HepG2 (cell line): ENCODE measurements at regions not wholly inside any gene's neighbourhood (a gene's known extent, or its start where the extent isn't known, plus 50 kb on each side); places are given as distances from the start of the nearest gene placed in this dataset.
A peak's percentile ranks its signal among the peaks of the same experiment; 100 is the strongest.

Experiments used
- CC2D1A ChIP-seq: sonication (generic); formaldehyde crosslinking; IDR thresholded peaks from 2 replicates; pipeline ENCODE4 v1.8.1; 2023; ENCODE audit warnings: mild to moderate bottlenecking, missing genetic modification reagents
- GABPA ChIP-seq, 2 experiments: IDR thresholded peaks; 2 replicates each; pipeline ENCODE4 v1.6.1; 2011 to 2016; ENCODE audit warnings: low read depth in 2 of 2, low read length in 1 of 2, missing biosample characterization in 1 of 2, missing genetic modification characterization in 1 of 2
- MAFF ChIP-seq: IDR thresholded peaks from 2 replicates; pipeline ENCODE4 v1.6.1; 2011; ENCODE audit warnings: low read depth, low read length, improper control_type of control experiment
- MAFK ChIP-seq, 2 experiments: IDR thresholded peaks in 1 of 2; conservative IDR thresholded peaks in 1 of 2; 2 replicates each; pipeline ENCODE4 v1.6.1; 2011; ENCODE audit warnings: improper control_type of control experiment in 2 of 2, low read length in 2 of 2
- MXD4 ChIP-seq: IDR thresholded peaks from 2 replicates; pipeline ENCODE4 v1.6.1; 2016; ENCODE audit warnings: mild to moderate bottlenecking, missing biosample characterization, missing genetic modification reagents
- PHF21A ChIP-seq: sonication (generic); formaldehyde crosslinking; IDR thresholded peaks from 2 replicates; pipeline ENCODE4 v1.5.0; 2020; ENCODE audit warnings: mild to moderate bottlenecking, missing genetic modification reagents
- PRMT3 ChIP-seq: sonication (generic); formaldehyde crosslinking; IDR thresholded peaks from 2 replicates; pipeline ENCODE4 v1.8.1; 2022; ENCODE audit warnings: low read depth, mild to moderate bottlenecking, moderate library complexity, missing genetic modification reagents, borderline replicate concordance
- SOX5 ChIP-seq: IDR thresholded peaks from 2 replicates; pipeline ENCODE4 v1.6.1; 2016; ENCODE audit warnings: borderline replicate concordance
- SP140L ChIP-seq: sonication (generic); formaldehyde crosslinking; IDR thresholded peaks from 2 replicates; pipeline ENCODE4 v1.4.0; 2020; ENCODE audit warnings: missing genetic modification reagents, borderline replicate concordance
- XRCC5 ChIP-seq: fragments of 200-400 bp; formaldehyde crosslinking; optimal IDR thresholded peaks from 2 replicates; pipeline ENCODE3; 2017; ENCODE audit warnings: mild to moderate bottlenecking, low read length
- ZNF24 ChIP-seq: fragments of 450-650 bp; IDR thresholded peaks from 2 replicates; pipeline ENCODE4 v1.6.1; 2017; ENCODE audit warnings: antibody characterized with exemption, mild to moderate bottlenecking
- ZNF326 ChIP-seq: sonication (generic); formaldehyde crosslinking; IDR thresholded peaks from 2 replicates; pipeline ENCODE4 v1.4.0; 2020; ENCODE audit warnings: missing genetic modification reagents, borderline replicate concordance
- ZNF572 ChIP-seq: sonication (generic); formaldehyde crosslinking; IDR thresholded peaks from 2 replicates; pipeline ENCODE4 v1.5.1; 2020; ENCODE audit warnings: mild to moderate bottlenecking, missing genetic modification reagents
- ZNF850 ChIP-seq: sonication (generic); formaldehyde crosslinking; conservative IDR thresholded peaks from 2 replicates; pipeline ENCODE4 v1.9.0; 2021; ENCODE audit warnings: mild to moderate bottlenecking, missing genetic modification reagents
- TF ChIP-seq, protein P1 (sequence below): sonication (generic); formaldehyde crosslinking; IDR thresholded peaks from 2 replicates; pipeline ENCODE4 v1.4.0; 2020; ENCODE audit warnings: missing genetic modification reagents
- TF ChIP-seq, protein P2 (sequence below): sonication (generic); formaldehyde crosslinking; IDR thresholded peaks from 2 replicates; pipeline ENCODE4 v1.4.0; 2020; ENCODE audit warnings: missing genetic modification reagents
- TF ChIP-seq, protein P3 (sequence below): IDR thresholded peaks from 2 replicates; pipeline ENCODE4 v1.6.1; 2012; ENCODE audit warnings: inconsistent platforms
- TF ChIP-seq, protein P4 (sequence below): sonication (generic); formaldehyde crosslinking; IDR thresholded peaks from 2 replicates; pipeline ENCODE4; 2020; ENCODE audit warnings: missing genetic modification reagents, mild to moderate bottlenecking, borderline replicate concordance
- TF ChIP-seq, protein P5 (sequence below): sonication (generic); formaldehyde crosslinking; IDR thresholded peaks from 2 replicates; pipeline ENCODE4 v1.8.1; 2023; ENCODE audit warnings: mild to moderate bottlenecking, missing genetic modification reagents
- TF ChIP-seq, protein P6 (sequence below): sonication (generic); formaldehyde crosslinking; IDR thresholded peaks from 2 replicates; pipeline ENCODE4 v1.5.0; 2020; ENCODE audit warnings: missing genetic modification reagents
- TF ChIP-seq, protein P7 (sequence below): sonication (generic); formaldehyde crosslinking; IDR thresholded peaks from 2 replicates; pipeline ENCODE4 v1.4.0; 2020; ENCODE audit warnings: missing genetic modification reagents, borderline replicate concordance

DNA sequence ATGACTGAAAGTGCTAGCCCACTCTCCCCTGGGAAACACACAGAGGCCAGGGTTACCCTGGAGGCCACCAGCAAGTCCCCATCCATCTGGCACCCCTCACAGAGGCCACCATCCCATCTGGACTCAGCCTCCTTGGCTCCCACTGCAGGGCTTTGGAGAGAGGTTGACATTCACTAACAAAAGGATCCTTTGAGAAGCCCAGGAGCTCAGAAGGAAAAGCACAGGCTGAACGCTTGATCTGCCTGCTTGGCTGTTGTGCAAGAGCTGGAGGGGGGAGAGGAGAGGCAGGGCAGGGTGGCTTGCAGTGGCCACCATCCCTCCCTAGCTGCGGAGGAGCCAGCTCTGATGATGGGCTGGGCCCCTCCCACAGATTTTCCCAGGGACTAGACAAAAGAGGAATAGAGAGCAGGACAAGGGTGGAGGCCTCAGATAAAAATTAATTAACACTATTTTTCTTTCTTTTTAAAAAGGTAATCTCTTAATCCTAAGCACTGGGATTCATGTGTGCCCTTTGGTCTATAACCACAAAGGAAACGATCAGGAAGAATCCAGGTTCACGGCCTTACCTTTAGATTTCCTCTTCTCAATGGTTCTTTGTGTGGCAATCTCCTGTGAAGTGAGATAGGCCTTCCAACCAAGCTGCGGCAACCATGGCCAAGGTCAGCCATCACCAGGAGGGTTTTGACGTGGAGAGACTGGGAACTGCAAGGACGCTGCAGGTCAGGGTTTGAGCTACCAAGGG is 154.7 kb downstream of the BARX2 start (continued):
- TF ChIP-seq, protein P1, sequence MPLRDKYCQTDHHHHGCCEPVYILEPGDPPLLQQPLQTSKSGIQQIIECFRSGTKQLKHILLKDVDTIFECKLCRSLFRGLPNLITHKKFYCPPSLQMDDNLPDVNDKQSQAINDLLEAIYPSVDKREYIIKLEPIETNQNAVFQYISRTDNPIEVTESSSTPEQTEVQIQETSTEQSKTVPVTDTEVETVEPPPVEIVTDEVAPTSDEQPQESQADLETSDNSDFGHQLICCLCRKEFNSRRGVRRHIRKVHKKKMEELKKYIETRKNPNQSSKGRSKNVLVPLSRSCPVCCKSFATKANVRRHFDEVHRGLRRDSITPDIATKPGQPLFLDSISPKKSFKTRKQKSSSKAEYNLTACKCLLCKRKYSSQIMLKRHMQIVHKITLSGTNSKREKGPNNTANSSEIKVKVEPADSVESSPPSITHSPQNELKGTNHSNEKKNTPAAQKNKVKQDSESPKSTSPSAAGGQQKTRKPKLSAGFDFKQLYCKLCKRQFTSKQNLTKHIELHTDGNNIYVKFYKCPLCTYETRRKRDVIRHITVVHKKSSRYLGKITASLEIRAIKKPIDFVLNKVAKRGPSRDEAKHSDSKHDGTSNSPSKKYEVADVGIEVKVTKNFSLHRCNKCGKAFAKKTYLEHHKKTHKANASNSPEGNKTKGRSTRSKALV (CRISPR knock-in tag), result no peak
- TF ChIP-seq, protein P2, sequence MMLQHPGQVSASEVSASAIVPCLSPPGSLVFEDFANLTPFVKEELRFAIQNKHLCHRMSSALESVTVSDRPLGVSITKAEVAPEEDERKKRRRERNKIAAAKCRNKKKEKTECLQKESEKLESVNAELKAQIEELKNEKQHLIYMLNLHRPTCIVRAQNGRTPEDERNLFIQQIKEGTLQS (CRISPR knock-in tag), result no peak
- TF ChIP-seq ZNF326, result no peak
- no peak for TF ChIP-seq CC2D1A (CRISPR knock-in tag)
- TF ChIP-seq ZNF572 (CRISPR knock-in tag), result no peak
- TF ChIP-seq, protein P3, sequence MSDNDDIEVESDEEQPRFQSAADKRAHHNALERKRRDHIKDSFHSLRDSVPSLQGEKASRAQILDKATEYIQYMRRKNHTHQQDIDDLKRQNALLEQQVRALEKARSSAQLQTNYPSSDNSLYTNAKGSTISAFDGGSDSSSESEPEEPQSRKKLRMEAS, result no peak
- TF ChIP-seq, protein P4, sequence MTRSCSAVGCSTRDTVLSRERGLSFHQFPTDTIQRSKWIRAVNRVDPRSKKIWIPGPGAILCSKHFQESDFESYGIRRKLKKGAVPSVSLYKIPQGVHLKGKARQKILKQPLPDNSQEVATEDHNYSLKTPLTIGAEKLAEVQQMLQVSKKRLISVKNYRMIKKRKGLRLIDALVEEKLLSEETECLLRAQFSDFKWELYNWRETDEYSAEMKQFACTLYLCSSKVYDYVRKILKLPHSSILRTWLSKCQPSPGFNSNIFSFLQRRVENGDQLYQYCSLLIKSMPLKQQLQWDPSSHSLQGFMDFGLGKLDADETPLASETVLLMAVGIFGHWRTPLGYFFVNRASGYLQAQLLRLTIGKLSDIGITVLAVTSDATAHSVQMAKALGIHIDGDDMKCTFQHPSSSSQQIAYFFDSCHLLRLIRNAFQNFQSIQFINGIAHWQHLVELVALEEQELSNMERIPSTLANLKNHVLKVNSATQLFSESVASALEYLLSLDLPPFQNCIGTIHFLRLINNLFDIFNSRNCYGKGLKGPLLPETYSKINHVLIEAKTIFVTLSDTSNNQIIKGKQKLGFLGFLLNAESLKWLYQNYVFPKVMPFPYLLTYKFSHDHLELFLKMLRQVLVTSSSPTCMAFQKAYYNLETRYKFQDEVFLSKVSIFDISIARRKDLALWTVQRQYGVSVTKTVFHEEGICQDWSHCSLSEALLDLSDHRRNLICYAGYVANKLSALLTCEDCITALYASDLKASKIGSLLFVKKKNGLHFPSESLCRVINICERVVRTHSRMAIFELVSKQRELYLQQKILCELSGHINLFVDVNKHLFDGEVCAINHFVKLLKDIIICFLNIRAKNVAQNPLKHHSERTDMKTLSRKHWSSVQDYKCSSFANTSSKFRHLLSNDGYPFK (CRISPR knock-in tag), result no peak
- TF ChIP-seq ZNF24, result no peak
- TF ChIP-seq MAFK (conservative IDR thresholded peaks at IDR 0.05 in 1 of 2, IDR thresholded peaks at IDR 0.05 in 1 of 2; ENCODE audit: low read length in 2 of 2), result no peak
- TF ChIP-seq PHF21A (CRISPR knock-in tag), result peak; percentile 45; the same call in 1 of the 2 replicates
- TF ChIP-seq MAFF, result no peak
- no peak for TF ChIP-seq ZNF850 (CRISPR knock-in tag)
- TF ChIP-seq, protein P5, sequence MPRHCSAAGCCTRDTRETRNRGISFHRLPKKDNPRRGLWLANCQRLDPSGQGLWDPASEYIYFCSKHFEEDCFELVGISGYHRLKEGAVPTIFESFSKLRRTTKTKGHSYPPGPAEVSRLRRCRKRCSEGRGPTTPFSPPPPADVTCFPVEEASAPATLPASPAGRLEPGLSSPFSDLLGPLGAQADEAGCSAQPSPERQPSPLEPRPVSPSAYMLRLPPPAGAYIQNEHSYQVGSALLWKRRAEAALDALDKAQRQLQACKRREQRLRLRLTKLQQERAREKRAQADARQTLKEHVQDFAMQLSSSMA, result no peak
- TF ChIP-seq, protein P6, sequence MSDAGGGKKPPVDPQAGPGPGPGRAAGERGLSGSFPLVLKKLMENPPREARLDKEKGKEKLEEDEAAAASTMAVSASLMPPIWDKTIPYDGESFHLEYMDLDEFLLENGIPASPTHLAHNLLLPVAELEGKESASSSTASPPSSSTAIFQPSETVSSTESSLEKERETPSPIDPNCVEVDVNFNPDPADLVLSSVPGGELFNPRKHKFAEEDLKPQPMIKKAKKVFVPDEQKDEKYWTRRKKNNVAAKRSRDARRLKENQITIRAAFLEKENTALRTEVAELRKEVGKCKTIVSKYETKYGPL (CRISPR knock-in tag), result no peak
- no peak for TF ChIP-seq SP140L (CRISPR knock-in tag)
- TF ChIP-seq, protein P7, sequence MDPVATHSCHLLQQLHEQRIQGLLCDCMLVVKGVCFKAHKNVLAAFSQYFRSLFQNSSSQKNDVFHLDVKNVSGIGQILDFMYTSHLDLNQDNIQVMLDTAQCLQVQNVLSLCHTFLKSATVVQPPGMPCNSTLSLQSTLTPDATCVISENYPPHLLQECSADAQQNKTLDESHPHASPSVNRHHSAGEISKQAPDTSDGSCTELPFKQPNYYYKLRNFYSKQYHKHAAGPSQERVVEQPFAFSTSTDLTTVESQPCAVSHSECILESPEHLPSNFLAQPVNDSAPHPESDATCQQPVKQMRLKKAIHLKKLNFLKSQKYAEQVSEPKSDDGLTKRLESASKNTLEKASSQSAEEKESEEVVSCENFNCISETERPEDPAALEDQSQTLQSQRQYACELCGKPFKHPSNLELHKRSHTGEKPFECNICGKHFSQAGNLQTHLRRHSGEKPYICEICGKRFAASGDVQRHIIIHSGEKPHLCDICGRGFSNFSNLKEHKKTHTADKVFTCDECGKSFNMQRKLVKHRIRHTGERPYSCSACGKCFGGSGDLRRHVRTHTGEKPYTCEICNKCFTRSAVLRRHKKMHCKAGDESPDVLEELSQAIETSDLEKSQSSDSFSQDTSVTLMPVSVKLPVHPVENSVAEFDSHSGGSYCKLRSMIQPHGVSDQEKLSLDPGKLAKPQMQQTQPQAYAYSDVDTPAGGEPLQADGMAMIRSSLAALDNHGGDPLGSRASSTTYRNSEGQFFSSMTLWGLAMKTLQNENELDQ, result no peak
- TF ChIP-seq SOX5, result peak; percentile 48; the same call in 1 of the 2 replicates
- no peak for TF ChIP-seq PRMT3 (CRISPR knock-in tag)
- no peak for TF ChIP-seq GABPA (IDR thresholded peaks at IDR 0.05; ENCODE audit: low read depth, low read length)
- no peak for TF ChIP-seq GABPA (CRISPR knock-in tag; IDR thresholded peaks at IDR 0.05; ENCODE audit: low read depth)
- no peak for TF ChIP-seq MXD4 (CRISPR knock-in tag)
- TF ChIP-seq XRCC5, result peak; percentile 34
